Urinary bladder (tissue), 3 donors: ENCODE measurements at regions not wholly inside any gene's neighbourhood (a gene's known extent, or its start where the extent isn't known, plus 50 kb on each side); places are given as distances from the start of the nearest gene placed in this dataset.

Source experiments
- DNase-seq: peaks from one replicate; pipeline ENCODE4 v3.0.0-alpha.2; 2015; ENCODE audit errors: extremely low spot score
- H3K27ac ChIP-seq: one replicate; pipeline ENCODE4 v1.5.1; 2013; ENCODE audit warnings: low read depth, mild to moderate bottlenecking, moderate library complexity
- H3K36me3 ChIP-seq: one replicate; pipeline ENCODE4 v1.6.1; 2013; ENCODE audit warnings: mild to moderate bottlenecking, moderate library complexity; ENCODE audit not compliant: insufficient read depth
- H3K4me1 ChIP-seq: one replicate; pipeline ENCODE4 v1.6.1; 2013; ENCODE audit warnings: mild to moderate bottlenecking, moderate library complexity; ENCODE audit not compliant: insufficient read depth
- H3K4me3 ChIP-seq: one replicate; pipeline ENCODE4 v1.5.1; 2013; ENCODE audit warnings: low read depth, low read length
- WGBS: extraction: QIAGEN DNeasy Blood & Tissue Kit; methylation state at CpG from one replicate; pipeline ENCODE4 v1.1.7; 2013; 5-methylcytosine and 5-hydroxymethylcytosine counted together
- donor health status: healthy with polysubstance abuse.
- donor health status: healthy.

DNA sequence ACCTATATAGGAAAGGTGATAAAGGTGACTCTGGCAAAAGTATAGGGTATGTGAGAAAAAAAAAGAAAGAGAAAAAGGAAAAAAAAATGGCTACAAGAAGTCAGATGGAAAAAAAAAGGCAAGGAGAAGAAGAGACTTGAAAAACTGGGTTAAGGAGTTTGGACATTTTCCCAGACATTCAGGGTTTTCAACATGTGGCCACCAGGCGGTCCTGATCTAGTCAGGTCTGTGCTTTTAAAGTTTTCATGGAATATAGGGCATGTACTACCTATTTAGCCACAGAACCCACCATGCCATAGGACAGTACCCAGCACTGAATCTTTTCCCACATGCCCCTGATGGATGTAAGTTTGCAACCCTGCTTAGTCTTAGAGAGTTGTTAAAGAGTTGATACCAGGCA, 433.7 kb downstream of the MAFB start:
- Histone ChIP-seq H3K27ac (no peak overlapping the region), H3K4me3 (no peak overlapping the region), H3K36me3 (no peaks in the 10 kb centered on the region), H3K4me1 (no peaks in the 10 kb centered on the region)
- 33% methylated on average over 1 of the region's 1 CpG for WGBS
- DNase-seq: no peak

DNA sequence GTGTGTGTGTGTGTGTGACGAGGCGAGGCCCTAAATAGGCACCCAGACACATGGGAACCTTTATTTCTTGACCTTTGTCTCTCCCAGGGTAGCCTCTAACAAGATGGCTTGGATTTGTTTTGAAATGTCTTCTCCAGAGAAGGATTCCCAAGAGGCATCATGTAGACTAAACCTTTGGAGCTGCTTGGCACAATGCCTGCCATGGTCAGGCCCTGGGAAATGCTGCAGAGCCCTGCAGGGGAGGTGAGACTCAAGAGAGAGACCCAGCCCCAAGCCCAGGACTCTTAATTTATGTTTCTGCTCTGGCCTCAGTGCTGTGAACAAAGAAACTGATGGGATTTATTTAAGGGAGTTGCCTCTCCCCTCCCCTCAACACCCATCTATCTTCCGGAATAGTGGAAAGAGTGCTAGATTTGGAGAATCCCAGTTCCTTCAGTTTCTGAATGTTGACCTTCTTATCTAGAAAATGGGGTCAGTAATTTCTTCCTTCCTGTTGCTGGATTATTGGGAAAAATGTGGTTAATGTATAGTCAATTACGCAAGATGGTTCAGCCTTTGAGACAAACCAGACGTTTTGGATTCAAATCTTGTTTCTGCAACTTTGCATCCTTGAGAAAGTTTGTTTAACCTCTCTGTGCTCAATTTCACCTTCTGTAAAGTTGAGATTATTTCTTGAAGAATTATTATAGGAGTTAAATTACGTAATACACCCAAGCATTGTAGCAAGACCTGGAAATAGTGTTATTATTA, 434.8 kb downstream of the MAFB start:
- WGBS: 75% methylated on average over 6 of the region's 6 CpGs
- Histone ChIP-seq H3K4me3 (no peak overlapping the region), H3K4me1 (no peaks in the 10 kb centered on the region), H3K36me3 (no peaks in the 10 kb centered on the region), H3K27ac (no peak overlapping the region)
- DNase-seq: no peak

DNA sequence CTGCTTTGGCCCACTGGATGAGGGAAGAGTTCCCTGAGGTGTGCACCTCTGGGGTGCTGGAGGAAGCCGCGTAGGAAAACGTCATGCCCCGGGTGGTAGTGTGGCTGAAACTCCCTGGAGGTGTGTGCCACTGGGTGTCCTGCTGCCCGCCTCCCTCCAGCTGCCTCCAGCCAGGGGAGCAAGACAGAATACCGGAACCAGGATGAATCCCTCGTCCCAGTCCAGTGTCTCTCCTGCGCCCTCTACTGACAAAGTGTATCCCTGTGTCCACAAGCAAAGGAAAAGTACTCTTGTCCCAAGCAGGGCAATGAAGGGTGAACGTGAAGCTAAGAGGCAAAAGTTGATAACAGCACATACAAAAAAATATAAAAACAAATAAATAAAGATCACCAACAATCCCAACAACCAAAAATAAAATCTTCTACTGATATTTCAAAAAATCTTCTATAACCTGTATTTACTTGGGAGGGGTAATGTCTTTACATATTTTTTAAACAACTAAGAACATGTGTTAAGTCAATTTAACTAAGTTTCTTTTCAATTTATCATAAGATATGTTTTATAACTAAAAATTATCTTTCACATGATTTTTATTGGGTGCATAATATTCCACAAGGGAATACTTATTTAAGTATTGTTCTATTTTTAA, 437.6 kb downstream of the MAFB start:
- WGBS: 69% methylated on average over 9 of the region's 9 CpGs
- Histone ChIP-seq H3K27ac (no peak overlapping the region), H3K36me3 (no peaks in the 10 kb centered on the region), H3K4me1 (no peaks in the 10 kb centered on the region), H3K4me3 (no peak overlapping the region)
- DNase-seq: no peak

DNA sequence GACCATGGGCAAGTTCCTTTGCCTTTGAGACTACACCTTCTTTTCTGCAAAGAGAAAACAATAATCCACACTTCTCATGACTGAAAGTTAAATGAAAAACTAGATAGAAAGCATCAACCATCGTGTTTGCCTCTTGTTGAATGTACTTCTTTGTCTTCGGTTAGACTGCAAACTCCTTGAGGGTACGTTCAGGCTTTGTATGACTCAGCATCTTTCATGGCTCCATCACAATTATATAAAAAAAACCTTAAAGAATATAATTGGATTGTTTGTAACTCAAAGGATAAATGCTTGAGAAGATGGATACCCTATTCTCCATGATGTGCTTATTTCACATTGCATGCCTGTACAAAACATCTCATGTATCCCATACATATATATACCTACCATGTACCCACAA, 439.2 kb downstream of the MAFB start:
- Histone ChIP-seq H3K4me3 (no peak overlapping the region), H3K4me1 (no peaks in the 10 kb centered on the region), H3K27ac (no peak overlapping the region), H3K36me3 (no peaks in the 10 kb centered on the region)
- DNase-seq: no peak
- 86% methylated on average over 3 of the region's 3 CpGs for WGBS

DNA sequence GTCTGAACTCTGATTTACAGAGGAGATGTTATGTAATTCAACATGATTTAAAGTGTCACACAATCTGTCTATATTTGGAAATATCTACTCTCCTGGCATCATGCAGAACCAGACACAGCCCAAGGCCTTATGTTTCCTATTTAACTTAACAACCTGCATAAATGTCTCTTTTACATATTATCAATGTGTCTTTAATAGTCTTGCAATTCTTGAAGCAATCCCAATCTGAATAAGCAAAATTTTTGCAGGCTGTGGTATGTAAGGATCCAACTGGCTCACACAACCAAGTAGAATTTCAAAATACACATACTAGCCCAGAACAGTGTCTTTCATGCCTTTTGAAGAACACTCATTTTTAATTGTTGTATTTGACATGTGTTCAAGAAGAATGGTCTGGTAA, 443.2 kb downstream of the MAFB start:
- H3K4me3 ChIP-seq: no peak overlapping the region
- H3K27ac ChIP-seq: no peak overlapping the region
- no peak for DNase-seq
- H3K4me1 ChIP-seq: no peaks in the 10 kb centered on the region
- no peaks in the 10 kb centered on the region for H3K36me3 ChIP-seq

DNA sequence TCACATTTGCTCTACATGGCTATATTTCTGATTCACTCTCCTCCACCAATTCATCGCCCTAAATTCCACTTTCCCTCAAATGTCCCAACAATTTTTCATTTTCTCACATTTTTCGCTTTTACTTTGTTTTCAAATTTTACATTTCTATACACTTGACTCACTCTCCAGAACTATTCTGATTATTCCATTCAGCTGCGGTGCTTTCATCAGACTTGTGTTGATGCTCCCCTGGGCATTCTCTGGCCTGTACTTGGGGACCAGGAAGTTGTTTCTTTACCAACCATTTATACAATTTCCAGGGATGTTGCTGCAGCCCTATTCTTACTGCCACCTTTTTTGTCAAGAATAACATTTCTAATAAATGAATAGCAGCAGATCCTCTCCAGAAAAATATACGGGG, 444.8 kb downstream of the MAFB start:
- Histone ChIP-seq H3K4me1 (no peaks in the 10 kb centered on the region), H3K4me3 (no peak overlapping the region), H3K36me3 (no peaks in the 10 kb centered on the region), H3K27ac (no peak overlapping the region)
- WGBS: 93% methylated on average over 4 of the region's 4 CpGs
- DNase-seq: no peak

DNA sequence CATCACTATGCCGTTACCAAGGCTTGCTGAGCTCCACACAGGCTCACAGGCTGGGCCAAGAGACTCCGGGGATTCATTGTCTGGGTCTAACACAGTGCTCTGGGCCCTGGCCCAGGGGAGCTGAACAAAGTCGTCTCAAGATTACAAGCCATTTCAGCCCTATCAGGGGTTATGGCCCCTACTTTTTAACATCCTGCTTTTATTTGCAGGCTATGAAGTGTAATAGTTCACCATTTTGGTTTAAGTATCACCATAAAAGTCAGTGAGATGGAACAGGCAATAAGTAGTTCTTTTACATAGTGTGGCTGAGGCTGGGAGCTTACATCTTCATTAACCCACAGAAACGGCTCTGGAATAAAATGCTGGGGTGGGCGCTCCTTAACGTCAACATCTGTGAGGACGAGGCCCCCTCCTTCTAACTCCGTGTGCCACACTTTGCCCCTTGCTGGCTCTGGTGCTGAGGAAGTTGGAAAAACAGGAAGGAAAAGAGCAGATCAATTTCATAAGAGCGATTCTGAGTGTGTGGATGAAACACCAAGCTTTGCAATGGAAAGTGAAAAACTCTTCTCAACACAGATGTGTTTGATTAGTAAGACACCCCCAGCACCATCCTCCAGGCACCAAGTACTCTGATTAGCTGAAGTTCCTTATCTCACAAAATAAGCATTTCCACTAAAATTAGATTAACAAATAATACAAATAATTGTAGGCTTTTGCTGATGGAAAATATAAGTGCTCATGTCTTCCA, 447.3 kb downstream of the MAFB start:
- no peaks in the 10 kb centered on the region for H3K36me3 ChIP-seq
- no peak overlapping the region for H3K4me3 ChIP-seq
- 27% methylated on average over 9 of the region's 9 CpGs for WGBS
- no peak overlapping the region for H3K27ac ChIP-seq
- H3K4me1 ChIP-seq: no peaks in the 10 kb centered on the region
- no peak for DNase-seq

DNA sequence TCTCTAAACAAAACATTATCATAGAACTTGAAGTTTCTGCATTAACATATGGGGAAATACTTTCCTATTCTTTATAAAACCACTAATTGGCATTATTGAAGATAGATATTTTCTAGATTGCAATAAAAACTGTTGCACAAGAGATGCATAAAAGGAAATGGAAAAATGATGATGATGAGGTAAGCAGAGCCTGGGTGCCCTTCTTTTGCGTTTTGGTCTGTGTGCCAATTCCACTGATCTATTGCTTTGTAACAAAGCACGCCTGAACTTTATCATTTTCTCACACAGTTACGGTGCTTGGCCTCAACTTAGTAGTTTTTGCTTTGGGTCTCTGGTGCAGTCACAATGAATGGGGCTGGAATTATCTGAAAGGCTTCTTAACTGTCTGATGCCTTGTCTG, 450.5 kb downstream of the MAFB start:
- no peaks in the 10 kb centered on the region for H3K4me1 ChIP-seq
- DNase-seq: no peak
- WGBS: 65% methylated on average over 3 of the region's 3 CpGs
- no peak overlapping the region for H3K27ac ChIP-seq
- no peaks in the 10 kb centered on the region for H3K36me3 ChIP-seq
- no peak overlapping the region for H3K4me3 ChIP-seq

DNA sequence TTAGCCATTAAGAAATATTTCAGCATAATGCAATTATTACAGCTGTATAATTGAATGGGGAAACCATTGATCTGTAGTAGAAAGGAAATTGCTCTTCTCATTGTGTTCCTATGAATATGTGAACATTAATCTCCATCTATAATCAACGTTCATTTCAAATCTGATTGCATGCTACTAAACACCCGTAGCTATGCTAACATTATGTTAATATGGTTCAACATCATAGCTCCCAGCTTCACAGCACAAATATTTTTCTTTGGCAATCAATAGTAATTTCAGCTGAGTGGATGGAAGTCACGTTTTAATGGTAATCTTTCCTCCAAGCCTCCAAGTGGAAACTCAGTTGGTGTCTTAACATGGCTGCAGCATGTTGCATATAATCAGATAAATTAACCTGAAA, 454.4 kb downstream of the MAFB start:
- no peak overlapping the region for H3K27ac ChIP-seq
- WGBS: 79% methylated on average over 3 of the region's 3 CpGs
- H3K4me3 ChIP-seq: no peak overlapping the region
- no peaks in the 10 kb centered on the region for H3K4me1 ChIP-seq
- DNase-seq: no peak
- no peaks in the 10 kb centered on the region for H3K36me3 ChIP-seq

DNA sequence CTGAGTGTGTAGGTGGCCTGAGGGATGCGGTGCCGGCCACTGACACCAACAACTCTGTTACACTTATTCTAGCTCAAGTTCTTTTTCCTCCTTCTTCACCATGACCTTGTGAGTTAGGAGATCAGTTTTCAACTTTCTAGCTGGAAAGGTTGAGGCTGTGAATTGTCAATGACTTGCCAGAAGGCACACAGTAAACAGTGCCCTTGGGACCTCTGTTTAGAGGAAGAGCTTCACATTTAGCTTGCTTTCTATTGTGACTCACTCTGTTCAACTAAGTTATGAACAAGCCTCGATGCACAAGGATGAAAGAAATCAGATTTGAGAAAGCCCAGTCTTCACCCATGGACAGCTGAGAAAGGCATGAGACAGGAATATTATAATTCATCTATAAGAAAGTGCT, 455.6 kb downstream of the MAFB start:
- Histone ChIP-seq H3K36me3 (no peaks in the 10 kb centered on the region), H3K27ac (no peak overlapping the region), H3K4me3 (no peak overlapping the region), H3K4me1 (no peaks in the 10 kb centered on the region)
- 53% methylated on average over 3 of the region's 3 CpGs for WGBS
- DNase-seq: no peak

DNA sequence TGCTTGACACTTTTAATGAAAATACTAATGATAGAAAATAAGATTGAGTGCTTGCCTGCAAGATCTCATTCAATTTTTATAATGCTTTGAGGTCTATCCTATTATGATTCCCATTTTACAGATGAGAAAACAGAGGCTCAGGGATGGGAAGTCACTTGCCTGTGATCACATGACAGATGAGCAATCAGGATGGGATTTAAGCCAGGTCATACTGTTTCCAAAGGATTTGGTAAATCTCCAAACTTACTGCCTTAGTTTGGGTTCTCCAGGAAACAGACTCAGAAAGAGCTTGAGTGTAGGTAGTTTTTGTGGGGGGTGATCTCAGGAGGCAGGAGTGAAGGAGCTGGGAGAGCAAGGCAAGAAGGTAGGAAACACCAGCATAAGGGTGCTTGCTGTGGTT, 456.3 kb downstream of the MAFB start:
- no peaks in the 10 kb centered on the region for H3K4me1 ChIP-seq
- no peak overlapping the region for H3K4me3 ChIP-seq
- no peak overlapping the region for H3K27ac ChIP-seq
- DNase-seq: no peak
- no peaks in the 10 kb centered on the region for H3K36me3 ChIP-seq

DNA sequence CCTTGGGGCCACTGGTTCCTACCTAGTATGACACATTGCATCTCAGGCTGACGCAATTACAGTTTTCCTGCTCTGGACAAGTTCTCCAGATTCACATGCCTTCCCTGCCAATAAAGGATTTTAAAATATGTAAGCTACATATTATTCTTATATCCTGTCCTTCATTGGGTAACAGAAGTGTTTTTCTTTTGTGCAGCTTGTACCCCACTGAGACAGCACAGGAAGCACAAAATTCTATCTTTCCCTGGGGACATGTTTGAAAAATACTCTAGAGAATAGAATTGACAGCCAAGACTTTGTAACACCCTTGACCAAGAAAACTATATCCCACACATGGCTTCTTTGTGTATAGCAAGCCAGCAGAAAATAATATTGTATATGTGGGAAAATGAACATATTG, 456.8 kb downstream of the MAFB start:
- no peak for DNase-seq
- Histone ChIP-seq H3K27ac (no peak overlapping the region), H3K36me3 (no peaks in the 10 kb centered on the region), H3K4me3 (no peak overlapping the region), H3K4me1 (no peaks in the 10 kb centered on the region)
- 81% methylated on average over 1 of the region's 1 CpG for WGBS

DNA sequence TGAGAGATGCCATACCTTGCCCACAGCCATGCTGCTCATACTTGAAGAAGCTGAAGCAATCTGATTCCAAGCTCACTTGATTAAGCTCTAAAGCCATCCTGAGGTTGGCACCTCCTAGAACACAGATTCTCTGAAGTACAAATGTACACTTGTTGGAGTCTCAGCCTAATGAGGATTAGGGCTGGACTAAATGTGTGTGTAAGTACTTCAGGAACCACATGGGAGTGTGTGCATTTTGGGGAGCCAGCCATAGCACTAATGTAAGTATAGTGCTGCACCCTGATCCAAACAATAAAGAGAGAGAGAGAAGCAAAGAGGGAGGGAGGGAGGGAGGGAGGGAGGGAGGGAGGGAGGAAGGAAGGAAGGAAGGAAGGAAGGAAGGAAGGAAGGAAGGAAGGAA, 458.6 kb downstream of the MAFB start:
- Histone ChIP-seq H3K27ac (no peak overlapping the region), H3K36me3 (no peaks in the 10 kb centered on the region), H3K4me1 (no peaks in the 10 kb centered on the region), H3K4me3 (no peak overlapping the region)
- no peak for DNase-seq

DNA sequence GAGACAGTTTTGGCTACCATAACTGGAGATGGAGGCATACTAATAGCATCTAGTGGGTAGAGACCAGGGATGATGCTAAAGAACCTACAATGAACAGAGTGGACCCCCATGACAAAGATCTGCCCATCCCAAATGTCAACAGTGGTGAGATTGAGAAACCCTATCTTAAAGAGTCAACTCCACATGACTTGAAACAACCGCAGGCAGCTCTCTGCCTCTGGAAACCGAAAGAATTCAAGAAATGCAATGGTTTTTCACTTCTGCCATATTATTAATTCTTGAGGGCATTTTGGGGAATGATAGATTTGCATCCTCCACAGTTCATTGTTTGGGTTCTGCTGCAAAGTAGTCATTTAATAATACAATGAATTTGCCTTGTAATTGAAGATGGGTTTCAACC, 463.4 kb downstream of the MAFB start:
- Histone ChIP-seq H3K27ac (no peak overlapping the region), H3K4me3 (no peak overlapping the region), H3K36me3 (no peaks in the 10 kb centered on the region), H3K4me1 (no peaks in the 10 kb centered on the region)
- no peak for DNase-seq
- WGBS: 83% methylated on average over 2 of the region's 2 CpGs
